NCI-H460 (cell line): ENCODE measurements at regions not wholly inside any gene's neighbourhood (a gene's known extent, or its start where the extent isn't known, plus 50 kb on each side); places are given as distances from the start of the nearest gene placed in this dataset.

ENCODE experiments used
- DNase-seq: peaks from one replicate; pipeline ENCODE4 v3.0.0-alpha.2; 2016; ENCODE audit warnings: low read depth; ENCODE audit errors: extremely low read depth

GRCh38 chr21:21715266-21715969, 717.2 kb downstream of the NCAM2 start:
- no peak for DNase-seq

- no peak for DNase-seq
Measured at GRCh38 chr21:21722731-21723130, 724.5 kb downstream of the NCAM2 start.

- DNase-seq: no peak
Measured at GRCh38 chr21:21730512-21730911, 732.3 kb downstream of the NCAM2 start.

- no peak for DNase-seq
Measured at GRCh38 chr21:21731626-21732025, 733.4 kb downstream of the NCAM2 start.

GRCh38 chr21:21734088-21734487, 735.9 kb downstream of the NCAM2 start:
- no peak for DNase-seq

- DNase-seq: no peak
Measured at GRCh38 chr21:21737186-21737585, 739.0 kb downstream of the NCAM2 start.

GRCh38 chr21:21740207-21740606, 742.0 kb downstream of the NCAM2 start:
- no peak for DNase-seq

GRCh38 chr21:21750124-21750825, 752.1 kb downstream of the NCAM2 start:
- no peak for DNase-seq

- DNase-seq: no peak
Measured at GRCh38 chr21:21751286-21751685, 753.1 kb downstream of the NCAM2 start.

GRCh38 chr21:21762855-21763254, 764.6 kb downstream of the NCAM2 start:
- DNase-seq: no peak

GRCh38 chr21:21764281-21764680, 766.1 kb downstream of the NCAM2 start:
- no peak for DNase-seq

- no peak for DNase-seq
Measured at GRCh38 chr21:21767276-21767675, 769.1 kb downstream of the NCAM2 start.

GRCh38 chr21:21788591-21788990, 790.4 kb downstream of the NCAM2 start:
- DNase-seq: no peak

- no peak for DNase-seq
Measured at GRCh38 chr21:21801921-21802320, 803.7 kb downstream of the NCAM2 start.

GRCh38 chr21:21806711-21807597, 808.7 kb downstream of the NCAM2 start:
- no peak for DNase-seq

- DNase-seq: no peak
Measured at GRCh38 chr21:21807598-21807903, 809.3 kb downstream of the NCAM2 start.

GRCh38 chr21:21813289-21813688, 815.1 kb downstream of the NCAM2 start:
- DNase-seq: no peak

GRCh38 chr21:21813934-21814333, 815.7 kb downstream of the NCAM2 start:
- no peak for DNase-seq

- no peak for DNase-seq
Measured at GRCh38 chr21:21816778-21817177, 818.6 kb downstream of the NCAM2 start.

GRCh38 chr21:21818898-21819297, 820.7 kb downstream of the NCAM2 start:
- no peak for DNase-seq

GRCh38 chr21:21828130-21828529, 829.9 kb downstream of the NCAM2 start:
- DNase-seq: no peak

GRCh38 chr21:21831036-21831435, 832.8 kb downstream of the NCAM2 start:
- no peak for DNase-seq
